HEK293 (cell line): ENCODE measurements at regions not wholly inside any gene's neighbourhood (a gene's known extent, or its start where the extent isn't known, plus 50 kb on each side); places are given as distances from the start of the nearest gene placed in this dataset.

Experiments used
- CTCF ChIP-seq: fragments of 450-650 bp; formaldehyde crosslinking; IDR thresholded peaks from 2 replicates; pipeline ENCODE4 v1.5.1; 2016; ENCODE audit warnings: missing biosample characterization, missing genetic modification characterization
- FEZF1 ChIP-seq: fragments of 450-650 bp; formaldehyde crosslinking; IDR thresholded peaks from 2 replicates; pipeline ENCODE4 v1.5.1; 2016; ENCODE audit warnings: missing biosample characterization, missing genetic modification characterization
- KLF10 ChIP-seq: fragments of 450-650 bp; IDR thresholded peaks from 2 replicates; pipeline ENCODE4 v1.5.1; 2018; ENCODE audit warnings: missing biosample characterization, mild to moderate bottlenecking, missing genetic modification characterization
- MYNN ChIP-seq: fragments of 450-650 bp; formaldehyde crosslinking; IDR thresholded peaks from 2 replicates; pipeline ENCODE4 v1.5.1; 2016; ENCODE audit warnings: missing biosample characterization, missing genetic modification characterization, borderline replicate concordance
- TSHZ1 ChIP-seq: fragments of 450-650 bp; formaldehyde crosslinking; IDR thresholded peaks from 2 replicates; pipeline ENCODE4 v1.5.1; 2016; ENCODE audit warnings: missing biosample characterization, missing genetic modification characterization, borderline replicate concordance
- ZBTB1 ChIP-seq: fragments of 450-650 bp; formaldehyde crosslinking; IDR thresholded peaks from 2 replicates; pipeline ENCODE4 v1.5.1; 2016; ENCODE audit warnings: missing biosample characterization, missing genetic modification characterization
- ZNF175 ChIP-seq: fragments of 450-650 bp; formaldehyde crosslinking; IDR thresholded peaks from 2 replicates; pipeline ENCODE4 v1.5.1; 2016; ENCODE audit warnings: missing biosample characterization, missing genetic modification characterization
- ZNF18 ChIP-seq: fragments of 450-650 bp; formaldehyde crosslinking; IDR thresholded peaks from 2 replicates; pipeline ENCODE4 v1.5.1; 2016; ENCODE audit warnings: missing biosample characterization, missing genetic modification characterization
- ZNF311 ChIP-seq: fragments of 450-650 bp; formaldehyde crosslinking; IDR thresholded peaks from 2 replicates; pipeline ENCODE4 v1.5.1; 2017; ENCODE audit warnings: missing biosample characterization, missing genetic modification characterization, borderline replicate concordance
- ZNF513 ChIP-seq: fragments of 450-650 bp; IDR thresholded peaks from 2 replicates; pipeline ENCODE4 v1.5.1; 2018; ENCODE audit warnings: missing biosample characterization, missing genetic modification characterization

- TF ChIP-seq ZNF18, result no peak
- TF ChIP-seq CTCF (tag by site-specific recombination), result no peak
- TF ChIP-seq KLF10 (tag by site-specific recombination), result no peak
- TF ChIP-seq FEZF1 (tag by site-specific recombination), result no peak
- no peak for TF ChIP-seq ZNF513 (tag by site-specific recombination)
- TF ChIP-seq MYNN (tag by site-specific recombination), result no peak
- no peak for TF ChIP-seq ZNF175 (tag by site-specific recombination)
- TF ChIP-seq TSHZ1, result no peak
- TF ChIP-seq ZNF311 (tag by site-specific recombination), result no peak
- TF ChIP-seq ZBTB1, result no peak
Measured at GRCh38 chr13:99861771-99862170, 109.8 kb downstream of the ZIC5 start.
